ENCODE measurements at regions not wholly inside any gene's neighbourhood (a gene's known extent, or its start where the extent isn't known, plus 50 kb on each side); places are given as distances from the start of the nearest gene placed in this dataset.

- H3K4me3 Mint-ChIP-seq: peak overlapping the region in 2 of 4 donors; percentile 27 to 48
- ATAC-seq (ENCODE audit: low read depth in 2 of 2): no peak
- Histone ChIP-seq H3K4me1 (ENCODE audit: control insufficient read depth, insufficient read depth, low read length, poor library complexity, severe bottlenecking) (no peaks in the 10 kb centered on the region), H3K4me3 (ENCODE audit: low read depth, low read length) (no peak overlapping the region), H3K9me3 (ENCODE audit: control insufficient read depth in 2 of 2, low read length in 2 of 2) (peaks cover 0 to 3% of the 10 kb centered on the region in 2 experiments), H3K27me3 (ENCODE audit: control insufficient read depth, insufficient read depth, low read length) (no peaks in the 10 kb centered on the region), H3K36me3 (ENCODE audit: control insufficient read depth, insufficient read depth, low read length) (no peaks in the 10 kb centered on the region), H3K27ac (ENCODE audit: insufficient read depth, low read length, poor library complexity, severe bottlenecking) (no peak overlapping the region)
- peaks cover 0 to 4% (median 0%) of the 10 kb centered on the region in 4 donors for H3K4me1 Mint-ChIP-seq
- no peaks in the 10 kb centered on the region for H3K27me3 Mint-ChIP-seq
- no peaks in the 10 kb centered on the region for H3K36me3 Mint-ChIP-seq
- no peak for DNase-seq
- peaks cover 0 to 22% (median 10%) of the 10 kb centered on the region in 7 donors for H3K9me3 Mint-ChIP-seq
- peak overlapping the region in 1 of 3 donors; percentile 23 for H3K27ac Mint-ChIP-seq
These were observed 418.1 kb downstream of the ZNF716 start for GRCh38 chr7:57867884-57868701.

GRCh38 chr7:57868771-57869483 lies 418.9 kb downstream of the ZNF716 start:
- Mint-ChIP-seq H3K27me3 (no peaks in the 10 kb centered on the region), H3K4me1 (peaks cover 0 to 4% (median 0%) of the 10 kb centered on the region in 4 donors), H3K36me3 (no peaks in the 10 kb centered on the region), H3K27ac (no peak overlapping the region), H3K4me3 (peak overlapping the region in 1 of 4 donors; percentile 33), H3K9me3 (peaks cover 0 to 20% (median 10%) of the 10 kb centered on the region in 7 donors)
- DNase-seq: no peak
- H3K4me1 ChIP-seq (ENCODE audit: control insufficient read depth, insufficient read depth, low read length, poor library complexity, severe bottlenecking): no peaks in the 10 kb centered on the region
- no peak for ATAC-seq (ENCODE audit: low read depth in 2 of 2)
- H3K9me3 ChIP-seq (ENCODE audit: control insufficient read depth in 2 of 2, low read length in 2 of 2): peaks cover 0 to 2% of the 10 kb centered on the region in 2 experiments
- H3K27me3 ChIP-seq (ENCODE audit: control insufficient read depth, insufficient read depth, low read length): no peaks in the 10 kb centered on the region
- no peak overlapping the region for H3K4me3 ChIP-seq (ENCODE audit: low read depth, low read length)
- no peaks in the 10 kb centered on the region for H3K36me3 ChIP-seq (ENCODE audit: control insufficient read depth, insufficient read depth, low read length)
- H3K27ac ChIP-seq (ENCODE audit: insufficient read depth, low read length, poor library complexity, severe bottlenecking): no peak overlapping the region

All from CD4-positive, CD25-positive, alpha-beta regulatory T cell (primary cell).